ENCODE measurements at regions not wholly inside any gene's neighbourhood (a gene's known extent, or its start where the extent isn't known, plus 50 kb on each side); places are given as distances from the start of the nearest gene placed in this dataset.
"Not testable (repeated sequence)": the region's sequence is repeated elsewhere in the genome, so short reads cannot be mapped to it uniquely, and the experiment has no call there.

DNA sequence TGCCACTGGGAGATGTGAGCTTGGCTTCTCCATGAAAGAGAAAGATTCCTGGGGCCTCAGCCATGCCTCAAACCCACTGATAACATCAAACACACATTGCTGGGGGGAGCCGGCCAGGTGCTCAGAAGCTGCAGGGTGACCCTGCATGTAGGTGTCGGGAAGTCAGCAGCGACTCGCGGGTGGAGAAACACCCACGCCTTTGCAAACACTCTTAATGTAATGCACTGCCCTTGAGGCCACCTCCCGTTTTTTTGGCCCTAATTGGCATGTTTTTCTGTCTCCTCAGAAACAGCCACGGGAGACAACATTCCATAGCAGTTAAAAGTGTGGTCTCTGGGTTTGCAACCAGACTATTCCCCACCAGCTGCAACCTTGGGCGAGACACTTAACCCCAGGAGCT lies 119.7 kb downstream of the NPIPA8 start:
- H3K9me3 ChIP-seq (ENCODE audit: low read depth); H3K4me3 ChIP-seq; H3K27me3 ChIP-seq (replicated peaks; ENCODE audit: insufficient read depth); H3K27ac ChIP-seq; H3K9ac ChIP-seq; DNase-seq; H2AFZ ChIP-seq; H4K20me1 ChIP-seq (ENCODE audit: insufficient read depth); H3K79me2 ChIP-seq (ENCODE audit: insufficient read depth); in situ Hi-C loops (cut with MboI); H3F3A ChIP-seq (ENCODE audit: insufficient read depth); H3K4me1 ChIP-seq (ENCODE audit: insufficient read depth); H3K36me3 ChIP-seq (ENCODE audit: low read depth); H3K9me2 ChIP-seq (ENCODE audit: insufficient read depth); H3K4me2 ChIP-seq (ENCODE audit: unreplicated experiment): not testable (repeated sequence)
- WGBS, 2 experiments (ENCODE audit: low coverage in 1 of 2, low lambda C conversion rate in 2 of 2, missing lambda C conversion rate in 2 of 2), result 0 to 8% methylated on average over 8 of the region's 9 CpGs

DNA sequence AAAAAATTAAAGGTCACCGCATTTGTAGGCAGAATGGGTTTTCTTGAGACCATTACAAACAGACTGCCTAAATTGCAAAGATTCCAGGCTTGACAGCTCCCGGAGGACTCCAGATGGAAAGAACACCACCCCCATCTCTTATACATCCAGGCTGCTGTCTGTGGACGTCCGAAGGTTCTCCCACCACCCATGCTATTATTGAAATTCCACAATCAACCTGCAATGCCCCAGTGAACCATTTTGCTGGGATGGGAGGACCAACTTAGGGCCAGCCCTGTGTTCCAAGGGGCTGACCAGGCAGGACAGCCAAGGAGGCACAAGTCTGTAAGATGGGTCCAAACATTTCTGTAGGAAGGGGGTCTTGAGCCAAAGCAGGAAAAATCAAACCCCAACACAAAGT lies 122.7 kb downstream of the NPIPA8 start:
- H3K36me3 ChIP-seq (ENCODE audit: low read depth); H3K9me2 ChIP-seq (ENCODE audit: insufficient read depth); H3K4me3 ChIP-seq; H3K4me1 ChIP-seq (ENCODE audit: insufficient read depth); H3F3A ChIP-seq (ENCODE audit: insufficient read depth); H3K4me2 ChIP-seq (ENCODE audit: unreplicated experiment); in situ Hi-C loops (cut with MboI); H3K9me3 ChIP-seq (ENCODE audit: low read depth); H3K27me3 ChIP-seq (replicated peaks; ENCODE audit: insufficient read depth); H3K9ac ChIP-seq; H2AFZ ChIP-seq; H3K79me2 ChIP-seq (ENCODE audit: insufficient read depth); H4K20me1 ChIP-seq (ENCODE audit: insufficient read depth); DNase-seq; H3K27ac ChIP-seq: not testable (repeated sequence)
- WGBS, 2 experiments (ENCODE audit: low coverage in 1 of 2, low lambda C conversion rate in 2 of 2, missing lambda C conversion rate in 2 of 2), result 19 to 22% methylated on average over 4 of the region's 4 CpGs

DNA sequence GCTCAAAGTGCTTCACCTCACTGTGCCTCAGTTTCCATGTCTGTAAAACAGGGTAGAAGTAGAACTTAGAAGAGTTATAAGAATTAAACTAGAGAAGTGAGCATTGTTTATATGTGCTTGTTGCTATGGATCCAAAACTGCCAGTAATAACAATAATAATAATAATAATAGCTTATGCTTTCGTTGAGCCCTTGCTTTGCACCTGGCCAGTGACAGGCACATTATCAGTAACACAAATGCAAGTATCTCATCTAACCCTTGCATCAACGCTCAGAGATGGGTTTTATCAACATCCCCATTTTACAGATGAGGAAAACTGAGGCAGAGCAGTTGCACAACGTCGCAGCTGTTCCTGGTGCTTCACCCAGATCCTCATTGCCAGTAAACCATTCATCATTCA lies 125.0 kb downstream of the NPIPA8 start:
- H3K9me3 ChIP-seq (ENCODE audit: low read depth); H3K27me3 ChIP-seq (replicated peaks; ENCODE audit: insufficient read depth); H3K36me3 ChIP-seq (ENCODE audit: low read depth); H3F3A ChIP-seq (ENCODE audit: insufficient read depth); H3K79me2 ChIP-seq (ENCODE audit: insufficient read depth); H3K9me2 ChIP-seq (ENCODE audit: insufficient read depth); H3K4me3 ChIP-seq; H3K4me1 ChIP-seq (ENCODE audit: insufficient read depth); H3K9ac ChIP-seq; in situ Hi-C loops (cut with MboI); H2AFZ ChIP-seq; DNase-seq; H3K27ac ChIP-seq; H4K20me1 ChIP-seq (ENCODE audit: insufficient read depth); H3K4me2 ChIP-seq (ENCODE audit: unreplicated experiment): not testable (repeated sequence)
- WGBS, 2 experiments (ENCODE audit: low coverage in 1 of 2, low lambda C conversion rate in 2 of 2, missing lambda C conversion rate in 2 of 2), result 33 to 46% methylated on average over 2 to 3 of the region's 4 CpGs

DNA sequence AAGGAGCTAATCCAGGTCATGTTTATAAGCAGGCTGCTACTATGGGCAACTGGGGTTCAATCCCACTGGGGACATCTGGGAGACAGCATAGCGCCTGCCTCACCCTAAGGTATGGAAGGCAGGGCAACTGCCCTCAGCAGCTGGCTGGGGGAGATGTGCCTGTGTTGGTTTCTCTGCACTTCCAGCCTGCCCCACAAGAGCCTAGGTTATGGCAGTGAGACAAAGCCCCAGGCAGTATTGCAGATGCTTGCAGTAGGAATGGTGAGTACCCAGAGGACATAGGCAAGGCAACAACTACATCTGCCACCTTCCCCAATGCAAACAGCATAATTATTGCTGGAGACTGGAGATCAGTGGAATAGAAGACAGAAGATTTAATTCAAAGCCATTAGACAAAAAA lies 131.8 kb downstream of the NPIPA8 start:
- H3K9me2 ChIP-seq (ENCODE audit: insufficient read depth); H3K4me3 ChIP-seq; H3K27ac ChIP-seq; H3K79me2 ChIP-seq (ENCODE audit: insufficient read depth); H3K36me3 ChIP-seq (ENCODE audit: low read depth); DNase-seq; H3K27me3 ChIP-seq (replicated peaks; ENCODE audit: insufficient read depth); H2AFZ ChIP-seq; H3F3A ChIP-seq (ENCODE audit: insufficient read depth); H3K4me1 ChIP-seq (ENCODE audit: insufficient read depth); H4K20me1 ChIP-seq (ENCODE audit: insufficient read depth); H3K9me3 ChIP-seq (ENCODE audit: low read depth); H3K4me2 ChIP-seq (ENCODE audit: unreplicated experiment); in situ Hi-C loops (cut with MboI); H3K9ac ChIP-seq: not testable (repeated sequence)
- no CpG with 5 or more reads among the region's 1 CpG for WGBS, 2 experiments (ENCODE audit: low coverage in 1 of 2, low lambda C conversion rate in 2 of 2, missing lambda C conversion rate in 2 of 2)

DNA sequence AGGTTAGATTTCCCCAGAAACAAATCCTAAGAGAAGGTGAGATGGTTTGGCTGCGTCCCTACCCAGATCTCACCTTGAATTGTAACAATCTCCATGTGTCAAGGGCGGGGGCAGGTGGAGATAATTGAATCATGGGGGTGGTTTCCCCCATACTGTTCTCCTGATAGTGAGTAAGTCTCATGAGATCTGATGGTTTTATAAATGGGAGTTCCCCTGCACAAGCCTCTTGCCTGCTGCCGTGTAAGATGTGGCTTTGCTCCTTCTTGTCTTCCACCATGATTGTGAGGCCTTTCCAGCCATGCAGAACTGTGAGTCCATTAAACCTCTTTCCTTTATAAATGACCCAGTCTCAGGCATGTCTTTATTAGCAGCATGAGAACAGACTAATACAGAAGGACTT lies 132.2 kb downstream of the NPIPA8 start:
- H3K4me1 ChIP-seq (ENCODE audit: insufficient read depth); in situ Hi-C loops (cut with MboI); H3K36me3 ChIP-seq (ENCODE audit: low read depth); H3K27me3 ChIP-seq (replicated peaks; ENCODE audit: insufficient read depth); H3K27ac ChIP-seq; H3K4me2 ChIP-seq (ENCODE audit: unreplicated experiment); H3F3A ChIP-seq (ENCODE audit: insufficient read depth); H3K9me3 ChIP-seq (ENCODE audit: low read depth); H3K79me2 ChIP-seq (ENCODE audit: insufficient read depth); H3K9me2 ChIP-seq (ENCODE audit: insufficient read depth); H2AFZ ChIP-seq; H3K9ac ChIP-seq; H4K20me1 ChIP-seq (ENCODE audit: insufficient read depth); H3K4me3 ChIP-seq; DNase-seq: not testable (repeated sequence)
- WGBS, 2 experiments (ENCODE audit: low coverage in 1 of 2, low lambda C conversion rate in 2 of 2, missing lambda C conversion rate in 2 of 2), result 15 to 25% methylated on average over 2 to 3 of the region's 3 CpGs

DNA sequence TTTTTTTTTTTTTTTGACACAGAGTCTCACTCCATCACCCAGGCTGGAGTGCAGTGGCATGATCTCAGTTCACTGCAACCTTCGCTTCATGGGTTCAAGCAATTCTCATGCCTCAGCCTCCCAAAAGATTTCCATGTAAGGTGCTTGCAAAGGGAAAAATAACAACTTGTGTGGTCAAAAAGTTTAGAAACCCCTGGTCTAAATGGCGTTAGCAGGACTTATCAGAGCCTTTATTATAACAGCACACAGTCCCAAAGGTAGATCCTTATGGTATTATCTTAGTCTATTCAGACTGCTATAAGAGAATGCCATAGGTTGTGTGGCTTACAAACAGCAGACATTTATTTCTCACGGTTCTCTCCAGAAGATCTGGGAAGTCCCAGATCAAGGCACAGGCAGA lies 135.0 kb downstream of the NPIPA8 start:
- 25 to 32% methylated on average over 3 of the region's 3 CpGs for WGBS, 2 experiments (ENCODE audit: low coverage in 1 of 2, low lambda C conversion rate in 2 of 2, missing lambda C conversion rate in 2 of 2)
- H3K9ac ChIP-seq; H4K20me1 ChIP-seq (ENCODE audit: insufficient read depth); H2AFZ ChIP-seq; H3K9me3 ChIP-seq (ENCODE audit: low read depth); H3K36me3 ChIP-seq (ENCODE audit: low read depth); DNase-seq; H3K4me3 ChIP-seq; H3F3A ChIP-seq (ENCODE audit: insufficient read depth); H3K4me1 ChIP-seq (ENCODE audit: insufficient read depth); H3K27ac ChIP-seq; H3K9me2 ChIP-seq (ENCODE audit: insufficient read depth); in situ Hi-C loops (cut with MboI); H3K27me3 ChIP-seq (replicated peaks; ENCODE audit: insufficient read depth); H3K4me2 ChIP-seq (ENCODE audit: unreplicated experiment); H3K79me2 ChIP-seq (ENCODE audit: insufficient read depth): not testable (repeated sequence)

DNA sequence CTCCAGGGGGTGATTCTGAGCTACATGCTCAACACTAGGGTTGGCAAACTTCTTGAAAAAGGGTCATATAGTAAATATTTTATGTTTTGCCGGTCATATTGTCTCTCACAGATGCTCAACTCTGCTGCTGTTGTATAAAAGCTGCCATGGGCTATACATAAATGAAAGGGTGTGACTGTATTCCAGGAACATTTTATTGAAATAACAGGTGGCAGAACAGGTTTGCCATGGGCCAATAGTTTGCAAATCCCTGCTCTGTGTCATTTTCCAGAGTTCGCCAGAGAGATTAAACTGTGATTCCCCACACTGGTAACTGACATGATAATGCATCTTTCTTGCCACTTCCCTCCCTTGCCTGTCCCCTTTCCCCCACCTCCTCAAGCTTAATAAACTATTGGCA lies 144.1 kb downstream of the NPIPA8 start:
- H3K79me2 ChIP-seq (ENCODE audit: insufficient read depth); H3K4me2 ChIP-seq (ENCODE audit: unreplicated experiment); in situ Hi-C loops (cut with MboI); H2AFZ ChIP-seq; H3K9me3 ChIP-seq (ENCODE audit: low read depth); H3K4me3 ChIP-seq; H3K36me3 ChIP-seq (ENCODE audit: low read depth); H3K4me1 ChIP-seq (ENCODE audit: insufficient read depth); H3K27me3 ChIP-seq (replicated peaks; ENCODE audit: insufficient read depth); H3F3A ChIP-seq (ENCODE audit: insufficient read depth); H3K27ac ChIP-seq; H3K9me2 ChIP-seq (ENCODE audit: insufficient read depth); H4K20me1 ChIP-seq (ENCODE audit: insufficient read depth); DNase-seq; H3K9ac ChIP-seq: not testable (repeated sequence)
- 36% methylated on average over 1 of the region's 2 CpGs for WGBS, 2 experiments (ENCODE audit: low coverage in 1 of 2, low lambda C conversion rate in 2 of 2, missing lambda C conversion rate in 2 of 2)

DNA sequence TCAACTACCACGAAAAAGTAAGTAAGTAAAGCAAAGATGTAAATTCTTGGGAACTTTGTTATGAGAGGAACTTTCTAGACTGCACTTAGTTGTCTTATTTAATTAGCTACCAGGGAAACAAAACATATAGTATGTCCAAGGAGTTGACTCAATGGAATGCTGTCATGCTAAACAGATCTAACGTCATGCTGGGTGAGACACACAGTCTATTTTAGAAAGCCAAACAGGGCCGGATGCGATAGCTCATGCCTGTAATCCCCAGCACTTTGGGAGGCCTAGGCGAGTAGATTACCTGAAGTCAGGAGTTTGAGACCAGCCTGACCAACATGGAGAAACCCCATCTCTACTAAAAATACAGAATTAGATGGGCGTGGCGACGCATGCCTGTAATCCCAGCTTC lies 146.4 kb downstream of the NPIPA8 start:
- H3K4me2 ChIP-seq (ENCODE audit: unreplicated experiment); H3K9me3 ChIP-seq (ENCODE audit: low read depth); H3F3A ChIP-seq (ENCODE audit: insufficient read depth); H4K20me1 ChIP-seq (ENCODE audit: insufficient read depth); H3K27ac ChIP-seq; in situ Hi-C loops (cut with MboI); H3K9ac ChIP-seq; H3K36me3 ChIP-seq (ENCODE audit: low read depth); H3K79me2 ChIP-seq (ENCODE audit: insufficient read depth); H3K4me3 ChIP-seq; H3K9me2 ChIP-seq (ENCODE audit: insufficient read depth); H3K4me1 ChIP-seq (ENCODE audit: insufficient read depth); DNase-seq; H3K27me3 ChIP-seq (replicated peaks; ENCODE audit: insufficient read depth); H2AFZ ChIP-seq: not testable (repeated sequence)
- 0 to 5% methylated on average over 1 of the region's 8 CpGs for WGBS, 2 experiments (ENCODE audit: low coverage in 1 of 2, low lambda C conversion rate in 2 of 2, missing lambda C conversion rate in 2 of 2)
